ENCODE measurements at regions not wholly inside any gene's neighbourhood (a gene's known extent, or its start where the extent isn't known, plus 50 kb on each side); places are given as distances from the start of the nearest gene placed in this dataset.
"Not testable (repeated sequence)": the region's sequence is repeated elsewhere in the genome, so short reads cannot be mapped to it uniquely, and the experiment has no call there.

GRCh38 chr15:62869116-62869515, 173.4 kb upstream of the TPM1 start:
- ChIA-PET CTCF (interaction anchor here (1.0 to 1.3 kb wide), 2 partner anchors 14 to 16 kb away, joined by 3 read pairs; no protein-coding TSS in a partner anchor), POLR2A (no interaction called here)
- no peak for DNase-seq (ENCODE audit: low read depth, low spot score)
- no peak for TF ChIP-seq CTCF (IDR thresholded peaks at IDR 0.05; ENCODE audit: insufficient read depth, low read length, missing control alignments)
- H3K4me3 ChIP-seq (ENCODE audit: low read depth, low read length) = no peak overlapping the region

GRCh38 chr15:62870216-62870615, 172.3 kb upstream of the TPM1 start:
- ChIA-PET CTCF (interaction anchor here (1.3 kb wide), 1 partner anchor 15 kb away, joined by 3 read pairs; no protein-coding TSS in a partner anchor), POLR2A (no interaction called here)
- H3K4me3 ChIP-seq (ENCODE audit: low read depth, low read length) = no peak overlapping the region
- no peak for TF ChIP-seq CTCF (IDR thresholded peaks at IDR 0.05; ENCODE audit: insufficient read depth, low read length, missing control alignments)
- no peak for DNase-seq (ENCODE audit: low read depth, low spot score)

GRCh38 chr15:62870701-62871100, 171.8 kb upstream of the TPM1 start:
- POLR2A ChIA-PET; DNase-seq (ENCODE audit: low read depth, low spot score); H3K4me3 ChIP-seq (ENCODE audit: low read depth, low read length): not testable (repeated sequence)
- CTCF ChIA-PET = interaction anchor here (1.2 kb wide), 1 partner anchor 13 kb away, joined by 3 read pairs; no protein-coding TSS in a partner anchor

GRCh38 chr15:62873203-62873602, 169.3 kb upstream of the TPM1 start:
- TF ChIP-seq CTCF (IDR thresholded peaks at IDR 0.05; ENCODE audit: insufficient read depth, low read length, missing control alignments) = no peak
- ChIA-PET CTCF (interaction anchor here (2.0 to 2.5 kb wide), 2 partner anchors 11 to 91 kb away, joined by 5 to 6 read pairs; no protein-coding TSS in a partner anchor), POLR2A (no interaction called here)
- DNase-seq (ENCODE audit: low read depth, low spot score) = no peak
- H3K4me3 ChIP-seq (ENCODE audit: low read depth, low read length) = no peak overlapping the region

GRCh38 chr15:62874064-62874463, 168.5 kb upstream of the TPM1 start:
- TF ChIP-seq CTCF (IDR thresholded peaks at IDR 0.05; ENCODE audit: insufficient read depth, low read length, missing control alignments) = no peak
- H3K4me3 ChIP-seq (ENCODE audit: low read depth, low read length) = no peak overlapping the region
- no peak for DNase-seq (ENCODE audit: low read depth, low spot score)
- ChIA-PET POLR2A (interaction anchor here (1.9 kb wide), 1 partner anchor 23 kb away, joined by 6 read pairs; no protein-coding TSS in a partner anchor), CTCF (interaction anchor here (1.5 to 2.5 kb wide), 2 partner anchors 12 to 95 kb away, joined by 4 to 5 read pairs; no protein-coding TSS in a partner anchor)

- CTCF ChIA-PET = interaction anchor here (1.1 to 2.5 kb wide), 5 partner anchors 9 to 173 kb away, joined by 3 to 8 read pairs (median 5); no protein-coding TSS in a partner anchor
- POLR2A ChIA-PET = interaction anchor here (0.6 to 1.9 kb wide), 3 partner anchors 24 to 379 kb away, joined by 3 to 7 read pairs (median 6); no protein-coding TSS in a partner anchor
- H3K4me3 ChIP-seq (ENCODE audit: low read depth, low read length) = no peak overlapping the region
Measured at GRCh38 chr15:62874959-62875625, 167.5 kb upstream of the TPM1 start.

More at GRCh38 chr15:62874959-62875625, 167.5 kb upstream of the TPM1 start:
- DNase-seq (ENCODE audit: low read depth, low spot score) = no peak
- no peak for TF ChIP-seq CTCF (IDR thresholded peaks at IDR 0.05; ENCODE audit: insufficient read depth, low read length, missing control alignments)
